WTC11 (cell line): ENCODE measurements at regions not wholly inside any gene's neighbourhood (a gene's known extent, or its start where the extent isn't known, plus 50 kb on each side); places are given as distances from the start of the nearest gene placed in this dataset.

ENCODE experiments used
- CTCF ChIP-seq: fragments of 200-600 bp; IDR thresholded peaks from 2 replicates; pipeline ENCODE4 v1.8.0; 2022; ENCODE audit warnings: antibody characterized with exemption
- JUN ChIP-seq: sonication (generic); formaldehyde crosslinking; IDR thresholded peaks from 2 replicates; pipeline ENCODE4 v1.8.0; 2023; ENCODE audit warnings: mild to moderate bottlenecking, missing genetic modification reagents
- SP1 ChIP-seq: sonication (generic); formaldehyde crosslinking; conservative IDR thresholded peaks from 2 replicates; pipeline ENCODE4 v1.8.1; 2022; ENCODE audit warnings: missing genetic modification reagents

- TF ChIP-seq JUN (no peak), SP1 (no peak), CTCF (no peak)
Measured at GRCh38 chr7:83824214-83824613, 175.3 kb upstream of the SEMA3E start.
